Fibroblast of pulmonary artery (primary cell): ENCODE measurements at regions not wholly inside any gene's neighbourhood (a gene's known extent, or its start where the extent isn't known, plus 50 kb on each side); places are given as distances from the start of the nearest gene placed in this dataset.
"Not testable (repeated sequence)": the region's sequence is repeated elsewhere in the genome, so short reads cannot be mapped to it uniquely, and the experiment has no call there.

ENCODE experiments used
- DNase-seq: peaks from one replicate; pipeline ENCODE4 v3.0.0-alpha.2; 2010; ENCODE audit warnings: low read depth
- H3K4me3 ChIP-seq: replicated peaks from 2 replicates; pipeline ENCODE4 v1.5.1; 2011; ENCODE audit warnings: low read depth, mild to moderate bottlenecking, control low read depth, low read length, moderate library complexity
- TF ChIP-seq, protein P1 (sequence below): IDR thresholded peaks from 2 replicates; pipeline ENCODE4 v1.5.1; 2011; ENCODE audit warnings: mild to moderate bottlenecking, control low read depth, low read length, inconsistent platforms; ENCODE audit errors: missing control alignments

DNA sequence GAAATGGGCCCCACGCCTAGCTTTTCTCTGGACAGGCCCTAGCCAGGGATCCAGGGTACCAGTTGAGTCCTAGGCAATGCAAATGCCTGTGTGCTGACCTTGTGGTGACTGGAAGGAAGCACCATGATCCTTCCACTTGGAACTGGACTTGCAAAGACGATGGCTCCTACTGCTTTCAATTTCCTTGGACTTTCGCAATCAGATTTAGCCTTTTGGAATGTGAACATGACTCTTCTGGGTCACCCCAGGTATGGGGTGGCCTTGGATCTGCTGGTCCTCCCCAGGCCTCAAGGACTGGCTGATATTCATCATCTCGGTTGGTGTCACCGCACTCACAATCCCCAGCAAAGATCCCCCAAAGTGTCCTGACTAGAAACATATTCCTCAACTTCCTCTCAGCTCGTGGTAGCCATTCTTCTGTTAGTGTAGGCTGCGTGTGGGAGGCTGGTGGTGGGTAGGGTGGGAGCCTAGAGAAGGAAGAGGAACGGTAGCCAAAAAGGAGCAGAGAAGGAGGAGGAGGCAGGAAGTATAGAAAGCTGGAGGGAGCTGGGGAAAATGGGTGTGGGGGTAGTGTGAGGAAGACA is 130.5 kb downstream of the PPIAL4G start:
- no peak overlapping the region for H3K4me3 ChIP-seq
- TF ChIP-seq, protein P1, sequence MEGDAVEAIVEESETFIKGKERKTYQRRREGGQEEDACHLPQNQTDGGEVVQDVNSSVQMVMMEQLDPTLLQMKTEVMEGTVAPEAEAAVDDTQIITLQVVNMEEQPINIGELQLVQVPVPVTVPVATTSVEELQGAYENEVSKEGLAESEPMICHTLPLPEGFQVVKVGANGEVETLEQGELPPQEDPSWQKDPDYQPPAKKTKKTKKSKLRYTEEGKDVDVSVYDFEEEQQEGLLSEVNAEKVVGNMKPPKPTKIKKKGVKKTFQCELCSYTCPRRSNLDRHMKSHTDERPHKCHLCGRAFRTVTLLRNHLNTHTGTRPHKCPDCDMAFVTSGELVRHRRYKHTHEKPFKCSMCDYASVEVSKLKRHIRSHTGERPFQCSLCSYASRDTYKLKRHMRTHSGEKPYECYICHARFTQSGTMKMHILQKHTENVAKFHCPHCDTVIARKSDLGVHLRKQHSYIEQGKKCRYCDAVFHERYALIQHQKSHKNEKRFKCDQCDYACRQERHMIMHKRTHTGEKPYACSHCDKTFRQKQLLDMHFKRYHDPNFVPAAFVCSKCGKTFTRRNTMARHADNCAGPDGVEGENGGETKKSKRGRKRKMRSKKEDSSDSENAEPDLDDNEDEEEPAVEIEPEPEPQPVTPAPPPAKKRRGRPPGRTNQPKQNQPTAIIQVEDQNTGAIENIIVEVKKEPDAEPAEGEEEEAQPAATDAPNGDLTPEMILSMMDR = no peak
- no peak for DNase-seq

DNA sequence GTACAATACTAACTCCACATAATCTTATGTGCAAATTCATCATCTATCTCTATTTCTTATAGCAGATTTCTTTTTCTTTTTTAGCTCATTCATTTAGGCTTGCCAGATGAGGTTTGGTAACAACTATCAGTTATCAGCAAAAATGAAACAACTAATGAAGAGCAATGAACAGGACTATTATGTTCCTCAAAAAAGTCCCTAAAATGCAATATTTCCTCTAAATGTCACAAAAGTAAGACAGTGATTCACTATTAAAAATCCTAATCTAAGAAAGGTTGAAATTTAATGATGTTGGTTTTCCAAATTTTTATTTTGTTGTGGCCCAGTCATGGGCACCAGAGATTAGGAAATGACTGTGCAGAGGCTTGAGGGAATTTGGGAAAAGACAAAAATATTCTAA is 135.3 kb downstream of the PPIAL4G start:
- no peak overlapping the region for H3K4me3 ChIP-seq

DNA sequence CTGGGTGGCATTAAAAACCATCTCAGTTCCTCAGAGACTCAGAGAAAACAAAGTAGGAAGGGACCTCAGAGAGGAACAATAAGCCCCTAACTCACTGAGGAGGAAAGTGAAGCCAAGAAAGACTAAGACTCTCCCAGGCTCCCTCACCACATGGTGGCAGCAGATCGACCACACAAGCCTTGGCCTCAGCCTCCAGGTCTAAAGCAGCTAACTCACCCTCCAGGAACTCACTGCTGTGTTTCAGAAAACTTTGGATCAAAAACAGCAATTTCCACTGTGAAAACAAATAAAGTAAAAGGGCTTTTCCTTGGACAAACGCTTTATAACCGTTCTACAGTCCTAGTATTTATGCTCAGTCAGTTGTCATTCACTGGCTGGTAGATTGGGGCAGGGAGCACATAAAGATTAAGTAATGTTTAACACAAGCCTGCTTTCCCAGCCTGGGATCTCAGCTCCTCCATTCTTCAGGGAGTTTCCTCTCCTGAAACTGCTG is 137.4 kb downstream of the PPIAL4G start:
- H3K4me3 ChIP-seq = not testable (repeated sequence)
- peak; percentile 60 for DNase-seq
- TF ChIP-seq, protein P1 = peak; percentile 65

More for the DNA sequence above, 135.3 kb downstream of the PPIAL4G start:
- DNase-seq = no peak
- TF ChIP-seq, protein P1 = no peak

DNA sequence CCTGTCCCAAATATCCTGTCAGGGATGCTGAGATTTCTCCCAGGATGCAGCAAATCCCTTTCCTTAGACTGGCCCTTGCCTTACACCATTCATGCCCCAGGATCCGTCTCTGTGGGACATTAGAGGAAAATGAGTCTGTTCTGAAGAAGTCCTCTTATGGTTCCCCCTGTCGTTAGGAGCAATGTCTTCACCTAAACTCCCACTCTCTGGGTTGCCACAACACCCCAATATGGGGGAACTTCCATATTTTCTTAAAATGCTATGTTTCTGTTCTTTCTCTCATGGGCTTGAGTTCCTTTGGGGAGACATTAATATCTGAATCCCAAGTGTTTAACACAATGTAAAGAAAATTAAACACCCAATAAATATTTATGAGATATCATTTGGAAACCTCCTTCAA is 138.5 kb downstream of the PPIAL4G start:
- DNase-seq, H3K4me3 ChIP-seq: not testable (repeated sequence)

DNA sequence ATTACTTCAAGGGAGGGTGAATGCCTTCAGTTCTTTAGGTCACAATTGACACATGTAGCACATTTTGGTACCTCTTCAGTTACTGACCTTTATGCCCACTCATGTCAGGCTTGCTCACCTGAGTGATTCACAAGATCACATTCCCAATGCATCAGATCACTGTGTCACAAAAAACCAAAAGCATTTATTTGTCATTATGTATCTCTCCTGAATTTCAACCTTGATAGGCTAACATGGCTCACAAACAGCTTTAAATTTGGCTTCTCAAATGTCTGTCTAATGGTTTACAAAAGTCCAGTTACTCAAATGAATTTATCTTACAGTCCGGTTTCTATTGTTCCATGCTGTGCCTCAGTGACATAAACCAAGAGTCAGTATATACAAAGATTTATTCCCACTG is 141.4 kb downstream of the PPIAL4G start:
- DNase-seq, H3K4me3 ChIP-seq: not testable (repeated sequence)

DNA sequence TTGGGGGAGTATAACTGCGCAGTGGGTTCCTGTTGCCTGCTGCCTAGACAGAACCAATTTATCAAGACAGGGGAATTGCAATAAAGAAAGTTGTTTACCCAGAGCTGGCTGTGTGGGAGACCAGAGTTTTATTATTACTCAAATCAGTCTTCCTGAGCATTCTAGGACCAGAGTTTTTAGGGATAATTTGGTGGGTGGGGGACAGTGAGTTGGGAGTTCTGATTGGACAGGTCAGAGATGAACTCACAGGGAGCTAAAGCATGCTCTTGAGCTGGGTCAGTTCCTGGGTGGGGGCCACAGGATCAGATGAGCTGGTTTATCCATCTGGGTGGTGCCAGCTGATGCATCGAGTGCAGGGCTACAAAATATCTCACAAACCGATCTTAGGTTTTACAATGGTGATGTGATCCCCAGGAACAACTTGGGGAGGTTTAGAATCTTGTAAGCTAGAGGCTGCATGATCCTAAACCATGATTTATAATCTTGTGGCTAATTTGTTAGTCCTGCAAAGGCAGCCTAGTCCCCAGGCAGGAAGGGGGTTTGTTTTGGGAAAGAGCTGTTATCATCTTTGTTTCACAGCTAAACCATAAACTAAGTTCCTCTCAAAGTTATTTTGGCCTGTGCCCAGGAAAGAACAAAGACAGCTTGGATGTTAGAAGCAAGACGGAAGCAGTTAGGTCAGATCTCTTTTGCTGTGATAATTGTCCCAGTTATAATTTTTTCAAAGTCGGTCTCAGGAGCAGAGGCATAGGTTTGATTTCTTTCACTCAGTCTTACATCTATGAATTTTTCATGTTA is 146.8 kb downstream of the PPIAL4G start:
- peak; percentile 37 for DNase-seq
- not testable (repeated sequence) for H3K4me3 ChIP-seq

DNA sequence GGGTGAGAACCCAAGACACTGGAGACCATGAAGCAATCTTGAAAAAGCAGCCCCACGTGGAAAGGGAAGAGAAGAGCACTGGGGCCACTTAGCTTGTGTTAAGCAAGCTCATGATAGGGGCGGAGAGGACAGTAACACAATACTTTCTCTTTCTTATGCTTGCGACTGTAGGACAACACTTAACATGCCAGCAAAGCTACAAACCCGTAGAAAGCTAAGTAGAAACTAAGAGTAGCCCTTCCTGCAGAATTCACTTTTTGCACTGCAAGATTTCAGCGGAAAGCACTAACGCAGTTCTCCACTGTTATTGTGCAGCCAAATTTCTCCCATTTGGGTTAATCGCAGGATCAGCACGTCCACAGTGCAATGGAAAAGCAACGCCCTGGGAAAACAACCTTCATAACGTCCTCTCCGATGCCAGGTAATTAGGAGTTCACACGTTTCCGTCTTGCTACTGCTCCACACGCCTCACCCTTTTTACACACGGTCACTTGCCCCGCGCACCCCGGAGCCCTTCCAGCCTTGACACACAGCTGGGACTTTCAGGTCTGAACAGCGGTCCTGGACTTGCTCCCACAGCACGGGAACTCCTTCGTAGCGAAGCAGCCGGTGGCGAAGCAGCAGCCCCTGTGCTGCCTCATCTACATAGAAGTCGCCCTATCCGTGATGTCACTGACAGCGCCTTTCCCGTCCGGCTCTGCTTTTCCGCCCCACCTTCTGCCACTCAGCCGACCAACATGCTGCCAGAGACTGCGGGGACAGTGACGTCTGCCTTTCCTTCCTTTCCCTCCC is 148.6 kb downstream of the PPIAL4G start:
- peak; percentile 90 for DNase-seq
- TF ChIP-seq, protein P1 = no peak
- H3K4me3 ChIP-seq = peak overlapping the region; percentile 66

DNA sequence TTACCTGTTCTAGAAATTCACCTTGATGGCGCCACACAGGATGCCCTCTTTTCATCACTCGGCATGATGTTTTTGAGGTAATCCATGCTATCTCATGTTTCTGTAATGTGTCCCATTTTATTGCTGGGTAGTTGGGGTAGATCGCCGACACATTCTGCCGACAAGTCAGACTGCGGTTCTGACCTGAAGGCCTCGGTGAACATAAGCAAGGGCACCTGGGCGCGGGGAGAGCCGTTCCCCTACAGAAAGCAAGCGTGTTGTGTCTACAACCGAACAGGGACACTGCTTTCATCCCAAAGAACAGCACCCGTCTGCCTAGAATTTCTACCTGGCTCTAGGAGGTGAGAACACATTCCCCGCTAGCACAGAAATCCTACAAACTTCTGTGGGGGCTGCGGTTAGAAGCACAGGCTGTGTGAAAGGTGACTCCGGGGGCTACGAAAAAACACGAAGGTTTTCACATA is 149.2 kb downstream of the PPIAL4G start:
- H3K4me3 ChIP-seq = peak overlapping the region; percentile 66
- TF ChIP-seq, protein P1 = no peak
- no peak for DNase-seq
